ENCODE measurements at regions not wholly inside any gene's neighbourhood (a gene's known extent, or its start where the extent isn't known, plus 50 kb on each side); places are given as distances from the start of the nearest gene placed in this dataset.

DNA sequence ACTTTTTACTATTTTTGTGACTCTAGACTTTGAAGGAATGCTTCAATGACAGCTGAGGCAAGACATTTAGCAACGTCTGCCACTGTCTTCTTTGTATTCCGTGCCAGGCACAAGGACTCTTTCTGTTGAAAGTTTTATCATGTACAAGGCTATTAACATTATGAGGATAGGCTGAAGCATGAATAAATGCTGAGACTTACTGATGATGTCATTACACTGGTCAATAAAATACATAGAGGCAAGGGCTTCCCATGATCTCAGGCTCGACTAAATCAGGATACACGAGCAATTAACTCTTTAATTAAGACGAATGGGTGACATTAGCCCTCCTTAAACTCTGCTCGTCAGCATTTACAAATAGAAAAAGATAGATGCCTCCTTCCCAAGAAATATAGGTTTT lies 1393.3 kb upstream of the WWC1 start:
- H3K4me3 ChIP-seq (ENCODE audit: low read depth, low read length): no peak overlapping the region
- no peak for DNase-seq (ENCODE audit: low read depth)
- TF ChIP-seq, protein P1, sequence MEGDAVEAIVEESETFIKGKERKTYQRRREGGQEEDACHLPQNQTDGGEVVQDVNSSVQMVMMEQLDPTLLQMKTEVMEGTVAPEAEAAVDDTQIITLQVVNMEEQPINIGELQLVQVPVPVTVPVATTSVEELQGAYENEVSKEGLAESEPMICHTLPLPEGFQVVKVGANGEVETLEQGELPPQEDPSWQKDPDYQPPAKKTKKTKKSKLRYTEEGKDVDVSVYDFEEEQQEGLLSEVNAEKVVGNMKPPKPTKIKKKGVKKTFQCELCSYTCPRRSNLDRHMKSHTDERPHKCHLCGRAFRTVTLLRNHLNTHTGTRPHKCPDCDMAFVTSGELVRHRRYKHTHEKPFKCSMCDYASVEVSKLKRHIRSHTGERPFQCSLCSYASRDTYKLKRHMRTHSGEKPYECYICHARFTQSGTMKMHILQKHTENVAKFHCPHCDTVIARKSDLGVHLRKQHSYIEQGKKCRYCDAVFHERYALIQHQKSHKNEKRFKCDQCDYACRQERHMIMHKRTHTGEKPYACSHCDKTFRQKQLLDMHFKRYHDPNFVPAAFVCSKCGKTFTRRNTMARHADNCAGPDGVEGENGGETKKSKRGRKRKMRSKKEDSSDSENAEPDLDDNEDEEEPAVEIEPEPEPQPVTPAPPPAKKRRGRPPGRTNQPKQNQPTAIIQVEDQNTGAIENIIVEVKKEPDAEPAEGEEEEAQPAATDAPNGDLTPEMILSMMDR (IDR thresholded peaks at IDR 0.05; ENCODE audit: low read depth, low read length, missing control alignments): no peak

DNA sequence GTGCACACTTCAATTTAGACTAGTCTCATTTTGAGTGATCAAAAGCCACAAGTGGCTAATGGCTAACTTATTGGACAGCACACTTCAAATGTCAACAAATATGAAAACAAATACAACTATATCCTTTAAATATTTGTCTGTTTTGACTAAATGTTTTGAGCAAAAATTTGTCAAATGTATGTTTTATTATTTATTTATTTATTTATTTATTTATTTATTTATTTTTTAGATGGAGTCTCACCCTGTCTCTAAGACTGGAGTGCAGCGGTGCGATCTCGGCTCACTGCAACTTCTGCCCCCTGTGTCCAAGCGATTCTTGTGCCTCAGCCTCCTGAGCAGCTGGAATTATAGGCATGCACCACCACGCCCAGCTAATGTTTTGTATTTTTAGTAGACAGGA lies 1392.1 kb upstream of the WWC1 start:
- TF ChIP-seq, protein P1 (IDR thresholded peaks at IDR 0.05; ENCODE audit: low read depth, low read length, missing control alignments): no peak

DNA sequence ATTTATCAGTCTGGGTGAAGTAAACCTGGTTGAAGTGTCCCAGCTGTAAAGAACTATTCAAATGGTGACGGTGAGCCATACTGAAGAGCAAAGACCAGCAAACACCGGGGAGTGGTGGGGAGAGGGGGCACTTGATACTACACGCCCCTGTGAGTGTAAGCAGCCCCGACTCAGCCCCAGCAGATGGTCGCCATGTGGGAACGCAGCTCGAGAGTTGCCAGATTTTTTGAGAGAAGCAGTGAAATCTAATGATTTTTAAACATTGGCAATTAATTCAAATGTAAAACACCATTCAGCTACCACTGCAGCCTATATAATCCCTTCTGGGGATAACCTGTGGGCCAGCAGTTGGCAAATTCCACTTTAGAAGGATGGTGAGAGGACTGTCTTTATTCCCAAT lies 1386.9 kb upstream of the WWC1 start:
- H3K4me3 ChIP-seq (ENCODE audit: low read depth, low read length): no peak overlapping the region
- TF ChIP-seq, protein P1 (IDR thresholded peaks at IDR 0.05; ENCODE audit: low read depth, low read length, missing control alignments): no peak
- DNase-seq (ENCODE audit: low read depth): no peak

More for the DNA sequence above, 1392.1 kb upstream of the WWC1 start:
- H3K4me3 ChIP-seq (ENCODE audit: low read depth, low read length): no peak overlapping the region
- DNase-seq (ENCODE audit: low read depth): no peak

DNA sequence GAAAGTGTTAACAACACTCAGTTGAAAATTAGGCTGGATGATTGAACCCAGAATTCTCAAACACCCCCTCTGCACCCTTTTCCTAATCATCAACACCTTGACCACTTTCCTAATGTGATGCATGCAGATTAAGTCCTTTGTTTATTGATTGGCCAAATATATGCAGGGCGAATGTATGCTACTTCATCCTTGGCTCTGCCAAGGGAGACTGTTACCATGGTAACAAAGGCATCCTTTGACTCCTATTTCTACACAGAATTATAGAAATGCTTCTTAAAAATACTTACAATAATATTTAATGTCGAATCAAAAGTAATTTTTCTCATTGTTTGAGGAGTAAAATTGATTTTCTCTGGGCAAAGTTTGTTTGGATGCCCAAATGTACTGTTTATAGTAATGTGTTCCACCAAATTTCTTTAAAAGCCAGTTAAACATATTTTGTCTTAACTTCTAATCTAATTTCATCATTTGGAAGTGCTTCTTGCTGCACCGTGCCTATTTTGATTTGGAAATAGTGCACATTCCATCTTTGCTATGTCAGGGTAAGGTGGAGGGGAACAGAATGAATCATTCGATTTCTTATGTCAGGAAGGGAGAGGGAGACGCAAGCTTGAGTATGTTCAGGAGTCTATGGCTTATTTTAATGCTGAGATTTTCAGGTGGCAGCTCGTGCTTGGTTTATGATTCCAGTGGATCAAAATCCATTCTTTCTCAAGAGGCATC lies 1384.3 kb upstream of the WWC1 start:
- no peak overlapping the region for H3K4me3 ChIP-seq (ENCODE audit: low read depth, low read length)
- TF ChIP-seq, protein P1 (IDR thresholded peaks at IDR 0.05; ENCODE audit: low read depth, low read length, missing control alignments): no peak
- no peak for DNase-seq (ENCODE audit: low read depth)

DNA sequence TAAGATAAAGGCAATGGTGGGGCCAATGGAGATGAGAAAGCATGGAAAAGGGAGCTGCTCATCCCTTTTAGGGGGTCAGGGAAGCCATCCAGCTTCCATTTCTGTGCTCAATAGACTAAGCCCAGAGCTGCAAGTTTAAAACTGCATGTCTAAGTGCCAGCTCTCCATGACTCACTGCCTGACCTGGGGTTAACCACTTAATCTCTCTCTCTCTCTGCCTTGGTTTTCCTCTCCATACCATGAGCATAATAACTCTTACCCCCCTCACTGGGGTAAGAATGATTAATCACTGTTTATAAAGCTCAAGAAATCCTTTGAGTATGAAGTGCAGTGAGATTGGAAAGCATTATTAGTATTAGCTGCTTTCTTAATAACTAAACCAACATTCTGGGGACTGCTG lies 1382.4 kb upstream of the WWC1 start:
- H3K4me3 ChIP-seq (ENCODE audit: low read depth, low read length): no peak overlapping the region
- TF ChIP-seq, protein P1 (IDR thresholded peaks at IDR 0.05; ENCODE audit: low read depth, low read length, missing control alignments): no peak
- DNase-seq (ENCODE audit: low read depth): no peak

DNA sequence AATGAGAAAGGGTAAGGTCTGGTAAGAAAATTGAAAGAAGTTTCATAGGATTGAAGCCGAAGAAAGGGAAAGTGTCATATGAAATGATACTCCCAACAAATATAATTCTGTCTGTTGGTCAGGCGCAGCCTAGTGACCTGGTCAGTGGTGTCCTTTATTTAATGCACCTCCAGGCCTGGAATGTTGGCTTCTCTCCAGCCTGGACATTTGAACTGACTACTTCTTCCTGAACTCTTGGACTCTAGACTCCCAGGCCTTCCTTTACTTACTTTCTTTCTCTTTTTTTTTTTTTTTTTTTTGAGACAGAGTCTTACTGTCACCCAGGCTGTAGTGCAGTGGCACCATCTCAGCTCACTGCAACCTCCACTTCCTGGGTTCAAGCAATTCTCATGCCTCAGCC lies 1381.5 kb upstream of the WWC1 start:
- no peak overlapping the region for H3K4me3 ChIP-seq (ENCODE audit: low read depth, low read length)
- TF ChIP-seq, protein P1 (IDR thresholded peaks at IDR 0.05; ENCODE audit: low read depth, low read length, missing control alignments): no peak
- DNase-seq (ENCODE audit: low read depth): no peak

DNA sequence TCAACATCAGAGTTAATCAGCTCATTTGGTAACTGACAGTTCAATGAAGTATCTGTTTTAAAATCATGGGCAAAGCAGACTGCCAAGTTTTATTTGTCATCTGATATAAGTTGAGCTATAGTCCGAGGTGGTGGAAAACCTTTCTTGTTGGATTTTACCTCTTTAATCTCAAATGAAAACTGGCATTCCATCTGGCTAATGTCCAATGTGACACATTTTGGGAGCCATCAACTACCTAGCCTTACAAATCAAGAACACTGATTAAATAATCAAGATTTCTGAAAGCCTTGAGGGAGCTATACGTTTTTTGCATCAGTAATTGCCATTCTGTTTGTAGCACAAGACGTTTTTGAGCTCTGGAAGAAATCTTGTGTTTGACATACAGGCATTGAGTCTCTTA lies 1380.5 kb upstream of the WWC1 start:
- H3K4me3 ChIP-seq (ENCODE audit: low read depth, low read length): no peak overlapping the region
- no peak for DNase-seq (ENCODE audit: low read depth)
- TF ChIP-seq, protein P1 (IDR thresholded peaks at IDR 0.05; ENCODE audit: low read depth, low read length, missing control alignments): no peak

All from GM12864 (cell line).